ENCODE measurements at regions not wholly inside any gene's neighbourhood (a gene's known extent, or its start where the extent isn't known, plus 50 kb on each side); places are given as distances from the start of the nearest gene placed in this dataset.

DNA sequence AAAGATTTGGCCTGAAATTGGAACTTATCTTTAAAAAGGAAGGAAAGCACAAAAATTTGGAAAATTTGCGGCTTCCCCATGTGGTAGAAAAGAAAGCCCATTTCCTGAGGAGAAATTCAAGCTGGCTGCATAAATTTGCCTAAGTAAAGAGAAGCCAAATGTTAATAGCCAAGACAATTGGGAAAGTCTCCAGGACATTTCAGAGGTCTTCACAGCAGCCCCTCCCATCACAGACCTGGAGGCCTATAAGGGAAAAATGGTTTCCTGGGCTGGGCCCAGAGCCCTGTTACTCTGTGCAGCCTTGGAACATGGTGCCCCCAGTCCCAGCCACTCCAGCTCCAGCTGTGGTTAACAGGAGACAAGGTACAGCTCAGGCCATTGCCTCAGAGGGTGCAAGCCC lies 736.5 kb downstream of the HACE1 start:
- DNase-seq: no peak
- H3K4me1 ChIP-seq: no peaks in the 10 kb centered on the region
- TF ChIP-seq, protein P1, sequence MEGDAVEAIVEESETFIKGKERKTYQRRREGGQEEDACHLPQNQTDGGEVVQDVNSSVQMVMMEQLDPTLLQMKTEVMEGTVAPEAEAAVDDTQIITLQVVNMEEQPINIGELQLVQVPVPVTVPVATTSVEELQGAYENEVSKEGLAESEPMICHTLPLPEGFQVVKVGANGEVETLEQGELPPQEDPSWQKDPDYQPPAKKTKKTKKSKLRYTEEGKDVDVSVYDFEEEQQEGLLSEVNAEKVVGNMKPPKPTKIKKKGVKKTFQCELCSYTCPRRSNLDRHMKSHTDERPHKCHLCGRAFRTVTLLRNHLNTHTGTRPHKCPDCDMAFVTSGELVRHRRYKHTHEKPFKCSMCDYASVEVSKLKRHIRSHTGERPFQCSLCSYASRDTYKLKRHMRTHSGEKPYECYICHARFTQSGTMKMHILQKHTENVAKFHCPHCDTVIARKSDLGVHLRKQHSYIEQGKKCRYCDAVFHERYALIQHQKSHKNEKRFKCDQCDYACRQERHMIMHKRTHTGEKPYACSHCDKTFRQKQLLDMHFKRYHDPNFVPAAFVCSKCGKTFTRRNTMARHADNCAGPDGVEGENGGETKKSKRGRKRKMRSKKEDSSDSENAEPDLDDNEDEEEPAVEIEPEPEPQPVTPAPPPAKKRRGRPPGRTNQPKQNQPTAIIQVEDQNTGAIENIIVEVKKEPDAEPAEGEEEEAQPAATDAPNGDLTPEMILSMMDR (IDR thresholded peaks at IDR 0.05; ENCODE audit: low read depth, low read length): no peak
- no peak overlapping the region for H3K4me3 ChIP-seq (ENCODE audit: low read depth, low read length)
- no peaks in the 10 kb centered on the region for H3K36me3 ChIP-seq
- no peaks in the 10 kb centered on the region for H3K27me3 ChIP-seq
- H3K9me3 ChIP-seq: no peaks in the 10 kb centered on the region

DNA sequence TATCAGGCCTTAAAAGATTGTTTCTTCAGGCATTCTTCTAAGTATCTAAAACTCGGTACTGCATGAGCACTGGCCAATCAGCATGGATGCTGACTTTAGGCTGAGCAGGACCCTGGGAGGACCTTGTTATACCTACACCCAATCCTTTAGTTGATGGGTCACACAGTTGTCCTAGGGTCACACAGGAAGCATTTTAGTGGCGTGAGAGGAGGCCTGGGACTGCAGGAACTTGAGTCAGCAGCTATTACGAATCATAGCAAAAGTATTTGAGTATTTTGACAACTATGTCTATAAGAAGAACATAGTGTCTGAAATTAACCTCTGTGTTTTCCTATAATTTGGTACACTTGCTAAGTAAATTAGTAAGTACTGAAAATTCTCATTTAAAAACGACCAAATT lies 741.4 kb downstream of the HACE1 start:
- TF ChIP-seq, protein P1 (IDR thresholded peaks at IDR 0.05; ENCODE audit: low read depth, low read length): no peak
- Histone ChIP-seq H3K27me3 (no peaks in the 10 kb centered on the region), H3K4me1 (no peaks in the 10 kb centered on the region), H3K36me3 (no peaks in the 10 kb centered on the region), H3K9me3 (no peaks in the 10 kb centered on the region), H3K4me3 (ENCODE audit: low read depth, low read length) (no peak overlapping the region)
- DNase-seq: no peak

DNA sequence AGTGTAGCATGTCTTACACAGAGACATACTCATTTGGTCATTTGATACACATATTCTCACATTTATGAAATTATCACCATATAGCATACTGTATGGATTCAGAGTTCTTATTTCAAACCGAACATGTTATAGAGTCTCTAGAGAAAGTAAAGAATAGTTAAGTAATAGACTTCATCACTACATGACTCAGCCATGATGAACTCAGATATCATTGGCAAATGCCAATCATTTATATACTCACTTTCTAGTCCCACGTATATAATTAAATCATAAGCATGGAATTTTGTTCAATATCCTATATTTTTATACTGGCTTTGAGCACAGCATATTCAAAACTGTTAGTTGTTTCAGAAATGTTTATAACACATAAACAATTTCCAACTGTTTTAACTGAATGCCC lies 749.9 kb downstream of the HACE1 start:
- DNase-seq: no peak
- TF ChIP-seq, protein P1 (IDR thresholded peaks at IDR 0.05; ENCODE audit: low read depth, low read length): no peak

DNA sequence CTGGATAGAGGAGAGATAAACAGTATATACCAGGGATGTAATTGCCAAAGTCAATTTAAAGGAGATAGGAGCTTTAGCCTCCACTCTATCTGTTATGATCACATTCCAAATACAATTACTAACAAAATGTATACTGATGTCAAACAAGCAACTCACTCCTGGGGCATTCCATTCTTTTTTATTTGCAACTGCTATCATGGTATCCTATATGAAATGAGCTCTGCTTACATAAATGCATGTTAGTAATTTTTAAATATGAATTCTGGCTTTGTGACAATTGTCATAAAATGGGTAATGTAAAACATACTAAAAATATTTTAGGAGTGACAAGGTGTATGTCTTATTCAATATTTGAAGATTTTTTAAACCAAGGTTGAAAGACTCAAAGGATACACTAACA lies 751.1 kb downstream of the HACE1 start:
- Histone ChIP-seq H3K36me3 (no peaks in the 10 kb centered on the region), H3K9me3 (no peaks in the 10 kb centered on the region), H3K4me3 (ENCODE audit: low read depth, low read length) (no peak overlapping the region), H3K27me3 (no peaks in the 10 kb centered on the region), H3K4me1 (no peaks in the 10 kb centered on the region)
- TF ChIP-seq, protein P1 (IDR thresholded peaks at IDR 0.05; ENCODE audit: low read depth, low read length): no peak
- no peak for DNase-seq

More for the DNA sequence above, 749.9 kb downstream of the HACE1 start:
- no peaks in the 10 kb centered on the region for H3K36me3 ChIP-seq
- H3K4me1 ChIP-seq: no peaks in the 10 kb centered on the region
- no peaks in the 10 kb centered on the region for H3K9me3 ChIP-seq
- no peaks in the 10 kb centered on the region for H3K27me3 ChIP-seq
- H3K4me3 ChIP-seq (ENCODE audit: low read depth, low read length): no peak overlapping the region

DNA sequence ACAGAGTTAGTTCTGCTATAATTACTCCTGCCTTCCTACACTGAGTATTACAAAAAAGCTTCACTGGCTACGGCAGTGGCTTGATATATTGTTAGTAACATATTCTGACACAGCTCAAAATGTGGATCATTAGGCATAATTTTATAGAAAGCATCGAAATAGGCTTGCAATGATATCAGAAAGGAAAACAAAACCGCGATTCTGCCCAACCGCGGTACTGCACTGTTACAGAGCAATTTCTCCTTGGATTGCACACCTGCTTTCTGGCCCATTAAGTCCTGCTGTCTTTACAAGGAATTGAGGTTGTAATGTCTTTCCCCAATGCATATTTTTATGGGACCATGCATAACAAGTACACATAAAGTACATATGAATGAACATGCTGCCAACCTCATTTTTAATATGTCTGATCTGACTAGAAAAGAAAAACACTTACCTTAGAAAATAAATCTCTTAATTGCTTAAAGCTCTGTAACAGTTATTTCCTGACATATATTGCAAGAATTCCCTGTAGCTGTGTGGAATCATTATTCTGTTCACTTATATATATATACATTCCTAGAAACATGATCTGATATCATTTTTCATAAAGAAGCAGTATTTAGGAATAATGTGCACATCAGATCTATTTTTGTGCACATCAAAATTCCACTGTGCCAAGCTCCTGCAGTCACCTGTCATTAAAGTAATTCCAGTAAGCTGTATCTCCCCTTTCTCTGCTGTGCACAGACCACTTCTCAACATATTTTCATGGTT lies 763.9 kb downstream of the HACE1 start:
- Histone ChIP-seq H3K4me3 (ENCODE audit: low read depth, low read length) (no peak overlapping the region), H3K9me3 (no peaks in the 10 kb centered on the region), H3K27me3 (no peaks in the 10 kb centered on the region), H3K4me1 (no peaks in the 10 kb centered on the region), H3K36me3 (no peaks in the 10 kb centered on the region)
- TF ChIP-seq, protein P1 (IDR thresholded peaks at IDR 0.05; ENCODE audit: low read depth, low read length): no peak
- no peak for DNase-seq

DNA sequence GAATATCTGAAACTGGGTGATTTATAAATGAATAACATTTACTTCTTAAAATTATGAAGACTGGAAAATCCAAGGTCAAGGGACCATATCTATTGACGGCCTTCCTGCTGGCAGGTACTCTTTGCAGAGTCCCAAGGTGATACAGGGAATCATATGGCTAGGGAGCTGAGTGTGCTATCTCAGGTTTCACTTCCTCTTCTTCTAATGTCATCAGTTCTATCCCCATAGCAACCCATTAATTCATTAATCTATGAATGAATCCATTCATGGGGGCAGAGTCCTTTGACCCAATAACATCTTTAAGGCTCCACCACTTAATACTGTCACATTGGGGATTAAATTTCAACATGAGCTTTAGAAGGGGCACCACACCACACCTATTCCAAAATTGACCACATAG lies 772.0 kb downstream of the HACE1 start:
- no peak for DNase-seq
- TF ChIP-seq, protein P1 (IDR thresholded peaks at IDR 0.05; ENCODE audit: low read depth, low read length): no peak
- no peaks in the 10 kb centered on the region for H3K9me3 ChIP-seq
- H3K27me3 ChIP-seq: no peaks in the 10 kb centered on the region
- H3K4me3 ChIP-seq (ENCODE audit: low read depth, low read length): no peak overlapping the region
- no peaks in the 10 kb centered on the region for H3K36me3 ChIP-seq
- H3K4me1 ChIP-seq: no peaks in the 10 kb centered on the region

All from BE2C (cell line).